ENCODE measurements at regions not wholly inside any gene's neighbourhood (a gene's known extent, or its start where the extent isn't known, plus 50 kb on each side); places are given as distances from the start of the nearest gene placed in this dataset.

DNA sequence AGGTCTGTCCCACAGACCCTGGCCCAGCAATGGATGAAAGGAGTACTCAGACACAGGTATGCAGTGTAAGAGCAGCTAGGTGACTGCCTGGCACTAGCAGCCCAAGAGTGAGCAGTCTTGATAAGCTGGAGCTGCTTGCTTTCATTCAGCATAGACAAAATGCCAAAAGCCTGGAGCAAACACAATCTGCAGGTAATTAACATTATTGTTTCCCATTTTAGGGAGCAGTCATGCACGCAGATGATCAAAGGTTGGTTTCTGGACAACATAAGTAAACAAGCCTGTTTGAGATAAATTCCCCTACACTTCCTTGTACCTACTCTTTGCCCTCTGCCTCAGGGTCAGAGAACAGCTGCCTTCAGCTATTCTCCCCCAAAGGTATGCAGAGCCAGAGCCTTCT, 73.7 kb upstream of the MSTN start:
- no peak overlapping the region for H2AFZ ChIP-seq (ENCODE audit: low read depth, low read length)
- H3K9ac ChIP-seq (ENCODE audit: insufficient read depth in 1 of 2, low read depth in 2 of 2, low read length in 2 of 2) = no peak overlapping the region
- H3K9me1 ChIP-seq (ENCODE audit: control insufficient read depth, insufficient read depth, low read length) = no peaks in the 10 kb centered on the region
- H3K9me3 ChIP-seq (replicated peaks; ENCODE audit: control insufficient read depth, insufficient read depth, low read depth, low read length) = peaks cover 1% of the 10 kb centered on the region; the same call in 1 of the 2 replicates
- CTCF ChIA-PET (ENCODE audit: low intra/inter-chr PET ratio) = no interaction called here
- in situ Hi-C loops (cut with MboI) = no loop called here
- WGBS (ENCODE audit: insufficient coverage, low coverage, missing lambda C conversion rate) = 9% methylated on average over 1 of the region's 1 CpG
- BruUV-seq (replicated peaks) = no TSS peak
- no peak for TF ChIP-seq FOXA1 (IDR thresholded peaks at IDR 0.05; ENCODE audit: borderline replicate concordance)
- TF ChIP-seq CXXC5 (CRISPR knock-in tag; IDR thresholded peaks at IDR 0.05) = no peak
- no peak for TF ChIP-seq JUNB (CRISPR knock-in tag; conservative IDR thresholded peaks at IDR 0.05)
- TF ChIP-seq HMG20A (CRISPR knock-in tag; conservative IDR thresholded peaks at IDR 0.05) = no peak
- TF ChIP-seq, protein P1, sequence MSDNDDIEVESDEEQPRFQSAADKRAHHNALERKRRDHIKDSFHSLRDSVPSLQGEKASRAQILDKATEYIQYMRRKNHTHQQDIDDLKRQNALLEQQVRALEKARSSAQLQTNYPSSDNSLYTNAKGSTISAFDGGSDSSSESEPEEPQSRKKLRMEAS (CRISPR knock-in tag; IDR thresholded peaks at IDR 0.05) = no peak
- TF ChIP-seq ZNF785 (CRISPR knock-in tag; IDR thresholded peaks at IDR 0.05) = no peak
- TF ChIP-seq NFXL1 (CRISPR knock-in tag; IDR thresholded peaks at IDR 0.05) = no peak
- TF ChIP-seq GATAD2B (IDR thresholded peaks at IDR 0.05; ENCODE audit: borderline replicate concordance) = no peak
- TF ChIP-seq, protein P2, sequence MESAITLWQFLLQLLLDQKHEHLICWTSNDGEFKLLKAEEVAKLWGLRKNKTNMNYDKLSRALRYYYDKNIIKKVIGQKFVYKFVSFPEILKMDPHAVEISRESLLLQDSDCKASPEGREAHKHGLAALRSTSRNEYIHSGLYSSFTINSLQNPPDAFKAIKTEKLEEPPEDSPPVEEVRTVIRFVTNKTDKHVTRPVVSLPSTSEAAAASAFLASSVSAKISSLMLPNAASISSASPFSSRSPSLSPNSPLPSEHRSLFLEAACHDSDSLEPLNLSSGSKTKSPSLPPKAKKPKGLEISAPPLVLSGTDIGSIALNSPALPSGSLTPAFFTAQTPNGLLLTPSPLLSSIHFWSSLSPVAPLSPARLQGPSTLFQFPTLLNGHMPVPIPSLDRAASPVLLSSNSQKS (CRISPR knock-in tag; IDR thresholded peaks at IDR 0.05) = no peak
- no peak for TF ChIP-seq NCOA6 (IDR thresholded peaks at IDR 0.05)
- no peak for TF ChIP-seq C11orf30 (IDR thresholded peaks at IDR 0.05; ENCODE audit: low read depth)
- no peak for TF ChIP-seq HNRNPLL (IDR thresholded peaks at IDR 0.05; ENCODE audit: low read depth, low read length, poor library complexity, severe bottlenecking)
- TF ChIP-seq, protein P3, sequence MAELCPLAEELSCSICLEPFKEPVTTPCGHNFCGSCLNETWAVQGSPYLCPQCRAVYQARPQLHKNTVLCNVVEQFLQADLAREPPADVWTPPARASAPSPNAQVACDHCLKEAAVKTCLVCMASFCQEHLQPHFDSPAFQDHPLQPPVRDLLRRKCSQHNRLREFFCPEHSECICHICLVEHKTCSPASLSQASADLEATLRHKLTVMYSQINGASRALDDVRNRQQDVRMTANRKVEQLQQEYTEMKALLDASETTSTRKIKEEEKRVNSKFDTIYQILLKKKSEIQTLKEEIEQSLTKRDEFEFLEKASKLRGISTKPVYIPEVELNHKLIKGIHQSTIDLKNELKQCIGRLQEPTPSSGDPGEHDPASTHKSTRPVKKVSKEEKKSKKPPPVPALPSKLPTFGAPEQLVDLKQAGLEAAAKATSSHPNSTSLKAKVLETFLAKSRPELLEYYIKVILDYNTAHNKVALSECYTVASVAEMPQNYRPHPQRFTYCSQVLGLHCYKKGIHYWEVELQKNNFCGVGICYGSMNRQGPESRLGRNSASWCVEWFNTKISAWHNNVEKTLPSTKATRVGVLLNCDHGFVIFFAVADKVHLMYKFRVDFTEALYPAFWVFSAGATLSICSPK (IDR thresholded peaks at IDR 0.05; ENCODE audit: borderline replicate concordance) = no peak
- no peak for TF ChIP-seq CAMTA2 (CRISPR knock-in tag; conservative IDR thresholded peaks at IDR 0.05)
- TF ChIP-seq HEY1 (CRISPR knock-in tag; IDR thresholded peaks at IDR 0.05; ENCODE audit: borderline replicate concordance) = no peak
- POLR2A ChIA-PET = no interaction called here
- no peak overlapping the region for H3K27ac ChIP-seq (ENCODE audit: extremely low read depth, low read depth, low read length)
- no peaks in the 10 kb centered on the region for H4K20me1 ChIP-seq (replicated peaks; ENCODE audit: control insufficient read depth, insufficient read depth, low read length)
- FAIRE-seq (no peak), ATAC-seq (no peak), DNase-seq (ENCODE audit: extremely low read depth in 1 of 4, low spot score in 3 of 4) (no peak)
- H3K4me3 ChIP-seq = no peak overlapping the region
- H3K27me3 ChIP-seq (ENCODE audit: control insufficient read depth in 2 of 2, insufficient read depth in 2 of 2, low read length in 2 of 2) = no peaks in the 10 kb centered on the region
- no peak overlapping the region for H3K4me2 ChIP-seq (ENCODE audit: insufficient read depth, low read length)
- H3K36me3 ChIP-seq (ENCODE audit: control insufficient read depth, insufficient read depth, low read length) = no peaks in the 10 kb centered on the region
- H3K4me1 ChIP-seq (replicated peaks in 1 of 2; ENCODE audit: control insufficient read depth in 2 of 2, insufficient read depth in 2 of 2, low read length in 2 of 2) = no peaks in the 10 kb centered on the region
- H3K79me2 ChIP-seq (ENCODE audit: control insufficient read depth, insufficient read depth, low read length) = no peaks in the 10 kb centered on the region
- intact Hi-C loops (cut with micrococcal nuclease) = no loop called here
